ENCODE measurements at regions not wholly inside any gene's neighbourhood (a gene's known extent, or its start where the extent isn't known, plus 50 kb on each side); places are given as distances from the start of the nearest gene placed in this dataset.
"Not testable (repeated sequence)": the region's sequence is repeated elsewhere in the genome, so short reads cannot be mapped to it uniquely, and the experiment has no call there.

DNA sequence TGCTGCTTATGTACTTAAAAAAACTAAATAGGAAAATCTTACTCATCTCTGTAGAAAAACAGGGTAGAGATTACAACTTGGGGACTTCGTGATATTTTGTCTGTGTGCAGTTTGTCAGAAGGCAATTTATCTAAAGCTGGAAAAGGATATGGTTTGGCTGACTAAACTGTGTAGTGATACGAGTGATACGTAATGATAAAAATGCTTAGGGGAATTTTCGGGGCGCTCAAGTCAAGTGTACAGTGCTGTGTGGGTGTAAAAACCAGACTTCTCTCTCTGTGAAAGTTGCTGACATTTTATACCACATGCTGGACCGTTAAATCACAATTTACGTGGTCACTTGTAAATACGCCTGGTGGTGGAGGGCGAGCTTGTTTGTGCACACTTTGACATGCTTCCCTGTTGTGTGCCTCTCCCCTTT lies 221.7 kb downstream of the KCNRG start:
- H3K27ac Mint-ChIP-seq = no peak overlapping the region
- CTCF ChIA-PET = interaction anchor here (0.5 to 1.4 kb wide), 5 partner anchors 8 to 1564 kb away, joined by 3 to 4 read pairs (median 3); no protein-coding TSS in a partner anchor
- peaks cover 61% of the 10 kb centered on the region for H3K27me3 Mint-ChIP-seq

DNA sequence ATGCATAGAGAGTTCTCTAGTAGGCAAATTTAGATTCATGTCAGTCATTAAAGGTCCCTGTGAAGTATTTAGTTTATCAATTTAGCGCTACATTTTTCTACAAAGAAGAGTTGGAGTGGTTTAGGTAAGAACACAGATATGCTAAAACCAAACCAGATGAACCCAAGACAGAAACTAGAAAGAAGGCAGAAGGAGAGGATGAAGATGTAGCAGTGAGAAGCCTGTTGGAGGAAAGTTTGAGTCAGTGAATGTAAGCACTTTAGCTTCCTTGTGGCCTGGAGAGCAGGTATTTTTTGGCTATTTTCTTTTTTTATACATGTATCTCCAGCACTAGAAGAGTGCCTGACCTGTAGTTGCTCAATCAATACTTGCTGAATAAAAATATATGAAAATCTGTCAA lies 223.7 kb downstream of the KCNRG start:
- H3K36me3 Mint-ChIP-seq (ENCODE audit: low read depth) = peaks cover 3% of the 10 kb centered on the region
- POLR2A ChIA-PET = no interaction called here
- no peak overlapping the region for H3K27ac Mint-ChIP-seq
- CTCF ChIA-PET = interaction anchor here (1.2 kb wide), 1 partner anchor 13 kb away, joined by 3 read pairs; no protein-coding TSS in a partner anchor
- DNase-seq = no peak
- peaks cover 21% of the 10 kb centered on the region for H3K4me1 Mint-ChIP-seq
- H3K9me3 Mint-ChIP-seq = peaks cover 2% of the 10 kb centered on the region
- H3K4me3 Mint-ChIP-seq = no peak overlapping the region
- H3K27me3 Mint-ChIP-seq = peaks cover 59% of the 10 kb centered on the region

More for the DNA sequence above, 221.7 kb downstream of the KCNRG start:
- Mint-ChIP-seq H3K36me3 (ENCODE audit: low read depth) (peaks cover 9% of the 10 kb centered on the region), H3K4me3 (peak overlapping the region; percentile 18), H3K4me1 (peaks cover 21% of the 10 kb centered on the region), H3K9me3 (peaks cover 9% of the 10 kb centered on the region)
- peak; percentile 26 for DNase-seq
- POLR2A ChIA-PET = no interaction called here

DNA sequence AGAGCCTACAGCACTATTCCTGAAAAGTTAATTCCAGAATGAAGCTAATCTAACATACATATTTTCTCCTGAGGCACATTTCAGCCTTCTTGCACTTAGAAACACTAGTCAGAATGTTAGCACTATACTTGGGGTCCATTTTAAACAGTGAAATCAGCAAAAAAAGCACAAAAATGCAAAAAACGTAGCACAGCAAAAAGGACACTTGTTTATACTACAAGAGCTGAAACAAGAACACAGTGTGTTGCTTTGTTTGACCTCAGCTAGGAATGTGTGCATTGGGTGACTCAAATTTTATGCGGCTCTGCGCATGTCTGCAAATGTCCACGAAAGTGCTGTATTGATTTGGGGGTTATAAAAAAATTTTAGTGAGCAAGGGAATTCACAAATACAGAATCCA lies 226.2 kb downstream of the KCNRG start:
- Mint-ChIP-seq H3K27ac (no peak overlapping the region), H3K9me3 (peaks cover under 1% of the 10 kb centered on the region), H3K4me1 (peaks cover 26% of the 10 kb centered on the region), H3K27me3 (peaks cover 50% of the 10 kb centered on the region), H3K4me3 (no peak overlapping the region), H3K36me3 (ENCODE audit: low read depth) (peaks cover 3% of the 10 kb centered on the region)
- DNase-seq = no peak
- CTCF ChIA-PET = interaction anchor here (0.5 kb wide), 1 partner anchor 221 kb away, joined by 4 read pairs; no protein-coding TSS in a partner anchor
- POLR2A ChIA-PET = no interaction called here

DNA sequence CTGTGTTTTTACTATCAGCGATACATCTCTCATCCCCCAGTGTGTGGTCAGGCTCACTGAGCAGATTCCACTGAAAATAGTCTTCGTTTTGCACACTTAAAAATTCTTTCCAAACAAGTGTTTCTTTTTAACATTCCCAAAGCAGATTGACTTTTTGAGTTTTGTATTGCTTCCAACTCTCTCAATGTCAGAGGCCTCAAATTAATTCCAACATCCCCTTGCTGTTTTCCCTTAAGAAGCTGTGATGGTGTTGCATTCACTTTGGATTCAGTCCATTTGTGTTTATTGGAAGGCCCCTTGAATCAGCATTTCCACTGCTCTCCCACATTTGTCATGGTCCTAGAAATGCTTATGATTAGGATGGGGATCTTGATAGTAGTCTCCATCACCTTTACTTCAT lies 228.7 kb downstream of the KCNRG start:
- Mint-ChIP-seq H3K4me3 (no peak overlapping the region), H3K27me3 (peaks cover 40% of the 10 kb centered on the region), H3K36me3 (ENCODE audit: low read depth) (peaks cover 3% of the 10 kb centered on the region), H3K4me1 (peaks cover 23% of the 10 kb centered on the region), H3K9me3 (peaks cover 3% of the 10 kb centered on the region), H3K27ac (no peak overlapping the region)
- no peak for DNase-seq
- CTCF ChIA-PET = interaction anchor here (1.1 kb wide), 1 partner anchor 8 kb away, joined by 4 read pairs; no protein-coding TSS in a partner anchor
- POLR2A ChIA-PET = no interaction called here

DNA sequence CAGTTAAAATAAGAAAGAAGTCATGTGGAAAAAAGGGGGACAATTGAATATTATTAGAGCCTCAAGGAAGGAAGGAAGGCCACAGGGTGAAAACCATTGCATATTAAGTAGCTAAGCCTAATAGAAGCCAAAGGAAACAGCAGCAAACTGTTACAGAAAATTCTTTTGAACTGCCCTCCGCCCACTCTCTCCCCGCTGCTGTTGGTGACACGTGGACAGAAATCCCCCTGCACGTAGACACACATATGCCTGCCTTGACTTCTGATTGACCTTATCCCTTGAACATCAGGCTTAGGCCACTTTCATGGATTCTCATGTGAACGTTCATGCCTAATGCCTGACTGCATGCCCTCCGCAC lies 229.1 kb downstream of the KCNRG start:
- Mint-ChIP-seq H3K36me3 (ENCODE audit: low read depth) (peaks cover 3% of the 10 kb centered on the region), H3K4me1 (peaks cover 23% of the 10 kb centered on the region), H3K27ac (no peak overlapping the region), H3K27me3 (peaks cover 37% of the 10 kb centered on the region), H3K9me3 (peaks cover 3% of the 10 kb centered on the region), H3K4me3 (no peak overlapping the region)
- POLR2A ChIA-PET = interaction anchor here (1.0 kb wide), 1 partner anchor 21 kb away, joined by 3 read pairs; no protein-coding TSS in a partner anchor
- CTCF ChIA-PET = interaction anchor here (1.1 kb wide), 1 partner anchor 8 kb away, joined by 4 read pairs; no protein-coding TSS in a partner anchor
- DNase-seq = no peak

DNA sequence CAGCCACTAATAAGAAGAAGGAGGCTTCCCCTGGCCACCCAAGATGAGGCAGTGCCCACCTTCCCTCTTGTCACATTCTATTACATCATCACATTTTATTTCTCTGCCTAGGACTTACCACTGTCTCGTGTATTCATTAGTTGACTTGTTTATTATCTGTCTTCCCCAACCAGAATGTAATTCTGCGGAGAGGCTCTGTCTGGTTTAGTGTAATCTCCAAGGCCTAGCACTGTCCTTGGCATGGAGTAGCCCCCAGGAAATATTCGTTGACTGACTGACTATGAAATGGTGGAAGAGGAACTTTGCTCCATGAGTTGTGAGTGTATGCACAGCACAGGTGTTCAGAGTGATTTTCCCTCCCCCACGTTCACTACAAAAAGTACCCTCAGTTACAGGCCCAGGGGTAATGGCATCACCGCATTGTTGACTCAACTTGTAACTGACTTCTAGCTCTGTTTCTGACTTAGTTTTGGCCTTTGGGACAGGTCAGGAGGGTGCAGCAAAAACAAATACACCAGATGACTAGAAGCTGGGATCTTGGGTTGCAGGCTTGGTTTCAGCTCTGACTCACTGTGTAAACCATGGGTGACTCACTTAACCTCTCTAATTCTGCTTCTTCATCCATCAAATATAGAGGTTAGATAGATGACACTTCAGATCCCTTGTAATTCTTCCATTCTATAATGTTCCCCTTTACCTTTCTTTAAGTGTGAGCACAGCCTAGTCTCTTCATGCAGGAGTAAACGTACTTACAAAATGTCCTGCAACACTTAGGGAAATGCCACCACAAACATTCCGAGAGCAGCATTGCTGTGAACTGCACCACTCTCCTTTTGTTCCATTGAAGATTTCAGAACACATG lies 229.7 kb downstream of the KCNRG start:
- Mint-ChIP-seq H3K4me3 (no peak overlapping the region), H3K4me1 (peaks cover 23% of the 10 kb centered on the region), H3K9me3 (peaks cover 3% of the 10 kb centered on the region), H3K27ac (no peak overlapping the region), H3K36me3 (ENCODE audit: low read depth) (peaks cover 3% of the 10 kb centered on the region), H3K27me3 (peaks cover 36% of the 10 kb centered on the region)
- ChIA-PET POLR2A (interaction anchor here (1.0 to 1.3 kb wide), 2 partner anchors 21 to 122 kb away, joined by 3 read pairs; no protein-coding TSS in a partner anchor), CTCF (interaction anchor here (1.1 kb wide), 1 partner anchor 9 kb away, joined by 4 read pairs; no protein-coding TSS in a partner anchor)
- DNase-seq = peak; percentile 32

DNA sequence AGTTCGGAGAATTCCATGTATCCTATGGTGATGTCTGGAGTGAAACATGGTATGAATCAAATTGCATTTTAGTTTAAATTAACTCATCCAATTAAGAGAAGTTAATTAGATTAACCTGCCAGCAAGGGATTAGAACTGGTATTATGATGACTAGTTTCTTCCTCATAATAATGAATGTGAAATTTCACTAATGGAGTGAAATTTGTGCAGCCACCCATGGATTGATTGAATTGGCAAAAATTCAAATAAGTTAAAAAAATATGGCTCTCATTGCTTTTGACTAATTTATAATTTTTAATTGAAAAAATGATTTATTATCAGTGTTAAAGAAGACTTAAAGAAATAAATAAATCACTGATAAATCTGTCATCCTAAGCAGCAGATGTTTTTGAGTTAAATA lies 232.0 kb downstream of the KCNRG start:
- Mint-ChIP-seq H3K36me3 (ENCODE audit: low read depth) (no peaks in the 10 kb centered on the region), H3K27me3 (peaks cover 41% of the 10 kb centered on the region), H3K9me3 (peaks cover 3% of the 10 kb centered on the region), H3K27ac (no peak overlapping the region), H3K4me3 (no peak overlapping the region), H3K4me1 (peaks cover 23% of the 10 kb centered on the region)
- CTCF ChIA-PET = no interaction called here
- DNase-seq = no peak
- POLR2A ChIA-PET = no interaction called here

DNA sequence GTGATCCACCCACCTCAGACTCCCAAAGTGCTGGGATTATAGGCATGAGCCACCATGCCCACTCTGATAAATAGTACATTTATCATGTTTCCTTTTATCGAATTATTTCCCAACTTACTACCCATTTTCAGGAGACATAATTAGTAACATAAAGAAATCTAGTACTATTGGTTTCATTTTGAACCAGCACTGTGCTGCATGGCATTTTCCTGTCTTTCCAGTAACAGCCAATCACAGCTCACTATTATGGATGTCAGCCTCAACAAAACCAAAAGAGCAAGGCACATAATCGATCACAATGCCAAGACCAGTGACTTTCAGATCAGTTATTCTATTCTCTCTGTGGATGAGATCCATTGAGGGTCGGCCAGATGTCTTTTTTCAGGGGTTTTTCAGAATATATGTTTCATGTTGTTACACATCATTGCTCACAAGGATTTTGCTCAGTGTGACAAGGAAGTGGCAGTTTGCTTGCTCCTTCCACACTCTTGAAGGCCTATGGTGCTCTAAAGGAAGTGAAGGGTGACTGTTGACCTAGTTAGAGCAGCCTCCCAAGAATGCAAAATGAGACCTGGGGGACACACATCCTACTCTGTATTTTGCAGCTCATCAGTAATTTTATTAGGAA lies 233.4 kb downstream of the KCNRG start:
- CTCF ChIA-PET = no interaction called here
- no peak overlapping the region for H3K4me3 Mint-ChIP-seq
- POLR2A ChIA-PET = no interaction called here

DNA sequence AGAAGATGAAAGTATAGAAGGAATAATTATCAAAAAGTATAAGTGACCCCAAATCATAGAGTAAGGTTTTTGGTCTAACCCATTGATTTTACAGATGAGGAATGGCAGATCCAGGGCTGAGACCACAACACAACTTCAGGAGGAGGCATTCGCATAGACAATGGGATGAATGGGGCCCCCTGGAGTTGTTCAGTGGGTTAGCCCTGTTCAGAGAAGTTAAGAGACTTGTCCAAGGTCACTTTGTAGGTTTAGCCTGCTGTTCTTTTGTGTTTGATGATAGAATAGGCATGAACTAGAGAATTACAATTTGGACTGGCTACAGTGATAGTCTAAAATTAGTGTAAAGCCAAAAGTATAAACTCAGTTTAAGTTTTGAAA lies 233.9 kb downstream of the KCNRG start:
- no peak for DNase-seq
- CTCF ChIA-PET = no interaction called here
- Mint-ChIP-seq H3K27me3 (peaks cover 32% of the 10 kb centered on the region), H3K27ac (peak overlapping the region; percentile 16), H3K9me3 (peaks cover 3% of the 10 kb centered on the region), H3K36me3 (ENCODE audit: low read depth) (no peaks in the 10 kb centered on the region), H3K4me3 (no peak overlapping the region), H3K4me1 (peaks cover 23% of the 10 kb centered on the region)
- POLR2A ChIA-PET = no interaction called here

More for the DNA sequence above, 233.4 kb downstream of the KCNRG start:
- H3K36me3 Mint-ChIP-seq (ENCODE audit: low read depth) = no peaks in the 10 kb centered on the region
- H3K9me3 Mint-ChIP-seq = peaks cover 3% of the 10 kb centered on the region
- peaks cover 23% of the 10 kb centered on the region for H3K4me1 Mint-ChIP-seq
- peaks cover 34% of the 10 kb centered on the region for H3K27me3 Mint-ChIP-seq
- peak overlapping the region; percentile 16 for H3K27ac Mint-ChIP-seq
- no peak for DNase-seq

DNA sequence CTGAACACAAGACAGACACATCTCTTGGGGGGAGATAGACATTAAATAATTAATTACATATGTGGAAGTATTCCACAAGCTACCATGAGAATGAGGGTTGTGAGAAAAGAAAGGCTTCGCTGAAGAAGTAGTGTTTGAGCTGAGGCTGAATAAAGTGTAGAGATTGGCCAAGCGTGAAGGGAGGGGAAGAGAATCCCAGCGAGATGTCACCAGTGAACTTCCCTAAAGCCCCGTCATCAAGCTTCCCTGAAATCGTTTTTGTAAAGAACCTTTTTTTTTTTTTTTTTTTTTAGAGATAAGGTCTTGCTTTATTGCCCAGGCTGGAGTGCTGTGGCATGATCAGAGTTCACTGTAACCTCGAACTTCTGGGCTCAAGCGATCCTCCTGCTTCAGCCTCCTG lies 235.2 kb downstream of the KCNRG start:
- peaks cover 32% of the 10 kb centered on the region for H3K27me3 Mint-ChIP-seq
- ChIA-PET POLR2A (no interaction called here), CTCF (interaction anchor here (0.6 to 1.1 kb wide), 2 partner anchors 10 to 305 kb away, joined by 3 to 4 read pairs; no protein-coding TSS in a partner anchor)
- no peaks in the 10 kb centered on the region for H3K36me3 Mint-ChIP-seq (ENCODE audit: low read depth)
- H3K27ac Mint-ChIP-seq = no peak overlapping the region
- no peak for DNase-seq
- peaks cover 3% of the 10 kb centered on the region for H3K9me3 Mint-ChIP-seq
- H3K4me1 Mint-ChIP-seq = peaks cover 17% of the 10 kb centered on the region
- no peak overlapping the region for H3K4me3 Mint-ChIP-seq

DNA sequence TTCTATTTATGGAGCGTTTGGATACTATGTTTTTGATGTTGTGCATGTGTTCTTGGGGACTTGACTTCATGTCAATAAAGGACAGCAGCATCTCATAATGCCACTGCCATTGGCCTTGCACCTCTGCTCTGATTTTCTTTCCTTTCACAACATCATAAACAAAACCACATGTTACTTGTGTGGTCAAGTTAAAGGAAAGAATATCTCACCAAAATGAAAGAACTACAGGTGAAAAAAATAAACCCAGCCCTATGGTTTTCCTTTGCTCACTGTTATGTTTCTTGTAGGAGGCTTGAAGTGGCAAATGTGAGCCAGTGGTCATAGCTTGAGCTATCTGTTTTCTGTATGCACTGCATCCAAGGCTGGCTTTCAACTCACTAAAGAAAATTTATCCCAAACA lies 240.4 kb downstream of the KCNRG start:
- H3K36me3 Mint-ChIP-seq (ENCODE audit: low read depth) = peaks cover 3% of the 10 kb centered on the region
- H3K27me3 Mint-ChIP-seq = peaks cover 31% of the 10 kb centered on the region

DNA sequence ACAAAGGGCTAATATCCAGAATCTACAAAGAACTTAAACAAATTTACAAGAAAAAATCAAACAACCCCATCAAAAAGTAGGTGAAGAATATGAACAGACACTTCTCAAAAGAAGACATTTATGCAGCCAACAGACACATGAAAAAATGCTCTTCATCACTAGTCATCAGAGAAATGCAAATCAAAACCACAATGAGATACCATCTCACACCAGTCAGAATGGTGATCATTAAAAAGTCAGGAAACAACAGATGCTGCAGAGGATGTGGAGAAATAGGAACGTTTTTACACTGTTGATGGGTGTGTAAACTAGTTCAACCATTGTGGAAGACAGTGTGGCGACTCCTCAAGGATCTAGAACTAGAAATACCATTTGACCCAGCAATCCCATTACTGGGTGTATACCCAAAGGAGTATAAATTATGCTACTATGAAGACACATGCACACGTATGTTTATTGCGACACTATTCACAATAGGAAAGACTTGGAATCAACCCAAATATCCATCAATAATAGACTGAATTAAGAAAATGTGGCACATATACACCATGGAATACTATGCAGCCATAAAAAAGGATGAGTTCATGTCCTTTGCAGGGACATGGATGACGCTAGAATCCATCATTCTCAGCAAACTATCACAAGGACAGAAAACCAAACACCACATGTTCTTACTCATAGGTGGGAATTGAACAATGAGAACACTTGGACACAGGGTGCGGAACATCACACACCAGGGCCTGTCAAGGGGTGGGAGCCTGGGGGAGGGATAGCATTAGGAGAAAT lies 241.5 kb downstream of the KCNRG start:
- H3K36me3 Mint-ChIP-seq (ENCODE audit: low read depth); POLR2A ChIA-PET; DNase-seq; CTCF ChIA-PET; H3K27ac Mint-ChIP-seq; H3K9me3 Mint-ChIP-seq: not testable (repeated sequence)
- Mint-ChIP-seq H3K27me3 (peaks cover 27% of the 10 kb centered on the region), H3K4me3 (peak overlapping the region; percentile 1), H3K4me1 (peaks cover 21% of the 10 kb centered on the region)

More for the DNA sequence above, 240.4 kb downstream of the KCNRG start:
- ChIA-PET POLR2A (no interaction called here), CTCF (no interaction called here)
- Mint-ChIP-seq H3K9me3 (peaks cover 4% of the 10 kb centered on the region), H3K4me3 (no peak overlapping the region), H3K27ac (no peak overlapping the region), H3K4me1 (peaks cover 21% of the 10 kb centered on the region)
- DNase-seq = no peak
